ENCODE measurements at regions not wholly inside any gene's neighbourhood (a gene's known extent, or its start where the extent isn't known, plus 50 kb on each side); places are given as distances from the start of the nearest gene placed in this dataset.
"Not testable (repeated sequence)": the region's sequence is repeated elsewhere in the genome, so short reads cannot be mapped to it uniquely, and the experiment has no call there.

DNA sequence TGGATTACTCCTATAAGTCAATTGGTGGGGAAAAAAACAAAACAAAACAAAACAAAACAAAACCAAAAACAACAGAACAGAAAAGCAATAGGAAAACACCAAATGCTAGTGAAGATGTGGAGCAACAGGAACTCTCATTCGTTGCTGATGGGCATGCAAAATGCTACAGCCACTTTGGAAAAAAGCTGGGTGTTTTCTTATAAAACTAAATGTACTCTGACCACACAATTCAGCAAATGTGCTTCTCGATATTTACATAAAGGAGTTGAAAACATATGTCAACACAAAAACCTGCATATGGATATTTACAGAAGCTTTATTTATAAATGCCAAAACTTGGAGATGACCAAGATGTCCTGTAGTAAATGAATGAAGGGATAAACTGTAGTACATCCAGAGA, 703.6 kb upstream of the FAM241A start:
- FAIRE-seq (no peak), DNase-seq (ENCODE audit: extremely low read depth in 1 of 4, low spot score in 3 of 4) (no peak), ATAC-seq (no peak)
- TF ChIP-seq NCOR1 (IDR thresholded peaks at IDR 0.05) (no peak), FOS (IDR thresholded peaks at IDR 0.05; ENCODE audit: extremely low read depth, insufficient read length) (no peak), RHOXF2B (CRISPR knock-in tag; conservative IDR thresholded peaks at IDR 0.05) (no peak), SMAD4 (CRISPR knock-in tag; conservative IDR thresholded peaks at IDR 0.05) (no peak), NR4A1 (CRISPR knock-in tag; IDR thresholded peaks at IDR 0.05) (no peak), NR4A1 (tag; IDR thresholded peaks at IDR 0.05) (no peak), ARID2 (IDR thresholded peaks at IDR 0.05) (no peak), LARP7 (IDR thresholded peaks at IDR 0.05) (no peak), FOXJ2 (tag; IDR thresholded peaks at IDR 0.05) (no peak), TEAD1 (CRISPR knock-in tag; IDR thresholded peaks at IDR 0.05) (no peak), COPS2 (conservative IDR thresholded peaks at IDR 0.05) (no peak), MEIS2 (IDR thresholded peaks at IDR 0.05; ENCODE audit: partially characterized antibody) (no peak)
- TF ChIP-seq, protein P1, sequence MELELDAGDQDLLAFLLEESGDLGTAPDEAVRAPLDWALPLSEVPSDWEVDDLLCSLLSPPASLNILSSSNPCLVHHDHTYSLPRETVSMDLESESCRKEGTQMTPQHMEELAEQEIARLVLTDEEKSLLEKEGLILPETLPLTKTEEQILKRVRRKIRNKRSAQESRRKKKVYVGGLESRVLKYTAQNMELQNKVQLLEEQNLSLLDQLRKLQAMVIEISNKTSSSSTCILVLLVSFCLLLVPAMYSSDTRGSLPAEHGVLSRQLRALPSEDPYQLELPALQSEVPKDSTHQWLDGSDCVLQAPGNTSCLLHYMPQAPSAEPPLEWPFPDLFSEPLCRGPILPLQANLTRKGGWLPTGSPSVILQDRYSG (tag; conservative IDR thresholded peaks at IDR 0.05; ENCODE audit: low read depth) = no peak
- no peaks in the 10 kb centered on the region for H3K36me3 ChIP-seq (ENCODE audit: control insufficient read depth, insufficient read depth, low read length)
- ChIA-PET POLR2A (no interaction called here), CTCF (ENCODE audit: low intra/inter-chr PET ratio) (no interaction called here)
- BruUV-seq (replicated peaks) = no TSS peak
- no peak overlapping the region for H3K9ac ChIP-seq (ENCODE audit: insufficient read depth in 1 of 2, low read depth in 2 of 2, low read length in 2 of 2)
- no peak overlapping the region for H3K4me3 ChIP-seq
- H3K4me2 ChIP-seq (ENCODE audit: insufficient read depth, low read length) = no peak overlapping the region
- no peaks in the 10 kb centered on the region for H3K4me1 ChIP-seq (replicated peaks in 1 of 2; ENCODE audit: control insufficient read depth in 2 of 2, insufficient read depth in 2 of 2, low read length in 2 of 2)
- no peaks in the 10 kb centered on the region for H4K20me1 ChIP-seq (replicated peaks; ENCODE audit: control insufficient read depth, insufficient read depth, low read length)
- no peak overlapping the region for H2AFZ ChIP-seq (ENCODE audit: low read depth, low read length)
- no peaks in the 10 kb centered on the region for H3K9me1 ChIP-seq (ENCODE audit: control insufficient read depth, insufficient read depth, low read length)
- WGBS (ENCODE audit: insufficient coverage, low coverage, missing lambda C conversion rate) = 0% methylated on average over 2 of the region's 2 CpGs
- H3K9me3 ChIP-seq (replicated peaks; ENCODE audit: control insufficient read depth, insufficient read depth, low read depth, low read length) = no peaks in the 10 kb centered on the region
- in situ Hi-C loops (cut with MboI) = no loop called here
- H3K27me3 ChIP-seq (ENCODE audit: control insufficient read depth in 2 of 2, insufficient read depth in 2 of 2, low read length in 2 of 2) = no peaks in the 10 kb centered on the region
- H3K79me2 ChIP-seq (ENCODE audit: control insufficient read depth, insufficient read depth, low read length) = no peaks in the 10 kb centered on the region
- H3K27ac ChIP-seq (ENCODE audit: extremely low read depth, low read depth, low read length) = no peak overlapping the region
- intact Hi-C loops (cut with micrococcal nuclease) = no loop called here

DNA sequence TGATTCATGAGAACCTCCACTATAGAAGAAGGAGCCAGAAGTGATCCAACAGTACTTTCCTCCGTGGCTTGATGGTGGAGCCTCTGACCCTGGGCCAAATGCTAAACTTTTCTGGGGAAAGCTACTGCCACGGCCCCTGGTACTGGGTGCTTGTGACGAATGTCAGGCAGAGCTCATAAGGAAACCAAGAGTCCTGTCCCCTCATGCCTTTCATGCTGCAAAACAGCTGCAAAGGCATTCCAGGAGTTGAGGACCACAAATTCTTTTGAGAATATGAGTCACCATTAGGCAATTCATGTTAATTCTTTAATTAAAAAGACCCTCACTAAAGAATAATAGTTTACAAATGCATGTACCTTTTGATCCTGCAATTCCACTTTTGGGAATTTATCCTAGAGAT, 700.4 kb upstream of the FAM241A start:
- CTCF ChIA-PET (ENCODE audit: low intra/inter-chr PET ratio); H3K9me1 ChIP-seq (ENCODE audit: control insufficient read depth, insufficient read depth, low read length); H3K4me3 ChIP-seq; H3K36me3 ChIP-seq (ENCODE audit: control insufficient read depth, insufficient read depth, low read length); H3K4me2 ChIP-seq (ENCODE audit: insufficient read depth, low read length); in situ Hi-C loops (cut with MboI); H3K9me3 ChIP-seq (replicated peaks; ENCODE audit: control insufficient read depth, insufficient read depth, low read depth, low read length); H4K20me1 ChIP-seq (replicated peaks; ENCODE audit: control insufficient read depth, insufficient read depth, low read length); DNase-seq (ENCODE audit: extremely low read depth in 1 of 4, low spot score in 3 of 4); H3K27me3 ChIP-seq (ENCODE audit: control insufficient read depth in 2 of 2, insufficient read depth in 2 of 2, low read length in 2 of 2); FAIRE-seq; POLR2A ChIA-PET; H3K9ac ChIP-seq (ENCODE audit: insufficient read depth in 1 of 2, low read depth in 2 of 2, low read length in 2 of 2); H2AFZ ChIP-seq (ENCODE audit: low read depth, low read length); intact Hi-C loops (cut with micrococcal nuclease); BruUV-seq (replicated peaks); H3K79me2 ChIP-seq (ENCODE audit: control insufficient read depth, insufficient read depth, low read length); ATAC-seq; H3K27ac ChIP-seq (ENCODE audit: extremely low read depth, low read depth, low read length); H3K4me1 ChIP-seq (replicated peaks in 1 of 2; ENCODE audit: control insufficient read depth in 2 of 2, insufficient read depth in 2 of 2, low read length in 2 of 2): not testable (repeated sequence)
- WGBS (ENCODE audit: insufficient coverage, low coverage, missing lambda C conversion rate) = 0% methylated on average over 3 of the region's 3 CpGs
